ENCODE measurements at regions not wholly inside any gene's neighbourhood (a gene's known extent, or its start where the extent isn't known, plus 50 kb on each side); places are given as distances from the start of the nearest gene placed in this dataset.
"Not testable (repeated sequence)": the region's sequence is repeated elsewhere in the genome, so short reads cannot be mapped to it uniquely, and the experiment has no call there.

DNA sequence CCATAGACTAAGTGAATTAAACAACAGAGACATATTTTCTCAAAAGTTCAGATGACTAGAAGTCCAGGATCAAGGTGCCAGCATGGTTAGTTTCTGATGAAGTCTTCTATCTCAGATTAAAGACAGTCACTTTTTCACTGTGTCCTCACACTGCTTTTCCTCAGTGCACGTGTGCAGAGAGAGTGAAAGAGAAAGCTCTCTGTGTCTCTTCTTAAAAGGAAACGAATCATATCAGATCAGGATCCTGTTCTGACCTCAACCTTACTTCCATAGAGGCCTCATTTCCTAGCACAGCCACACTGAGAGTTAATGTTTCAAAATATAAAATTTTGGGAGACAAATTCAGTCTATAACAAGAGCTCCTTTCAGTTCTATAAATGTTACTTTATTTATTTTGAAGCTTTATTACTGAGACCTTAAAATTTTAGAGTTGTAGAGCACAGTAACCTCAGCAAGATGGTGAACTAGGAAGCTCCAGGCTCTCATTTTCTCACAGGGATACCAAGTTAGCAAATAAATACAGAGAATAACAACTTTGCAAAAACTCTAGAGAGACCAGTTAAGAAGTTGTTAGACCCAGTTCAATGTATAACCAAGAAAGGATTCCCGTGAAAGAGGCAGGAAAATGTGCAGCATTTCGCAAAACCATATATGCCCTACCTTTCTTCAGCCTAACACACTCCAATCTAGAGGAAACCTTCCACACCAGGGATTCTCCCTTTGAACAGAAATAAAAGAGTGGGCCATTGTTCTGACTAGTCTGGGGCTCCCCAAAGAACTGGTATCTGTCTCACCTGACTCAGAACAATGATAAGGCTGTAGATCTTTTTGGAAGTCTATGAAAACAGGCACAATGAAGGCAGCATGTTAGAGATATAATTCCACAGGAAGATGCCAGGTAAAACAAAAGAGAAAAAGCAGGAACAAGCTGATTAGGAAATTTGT, 372.2 kb downstream of the MRPL39 start:
- DNase-seq (ENCODE audit: low spot score): no peak

- no peak for DNase-seq (ENCODE audit: low spot score)
These were observed 386.3 kb downstream of the MRPL39 start for GRCh38 chr21:25220954-25221353.

DNA sequence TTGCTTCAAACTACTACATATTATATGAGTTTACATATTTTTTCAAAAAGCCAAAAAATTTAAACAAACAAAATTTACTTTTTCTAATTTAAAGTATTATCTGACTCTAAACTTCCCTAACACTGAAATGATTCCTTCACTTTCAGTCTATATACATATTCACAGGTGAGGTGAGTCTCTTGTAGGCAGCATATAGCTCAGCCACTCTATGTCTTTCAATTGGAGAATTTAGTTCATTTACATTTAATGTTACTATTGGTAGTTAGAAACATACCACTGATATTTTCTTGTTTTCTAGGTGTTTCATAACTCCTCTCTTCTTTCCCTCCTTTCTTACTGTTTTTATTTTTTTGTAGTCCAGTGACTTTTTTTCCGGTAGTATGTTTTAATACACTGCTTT, 387.1 kb downstream of the MRPL39 start:
- no peak for DNase-seq (ENCODE audit: low spot score)

DNA sequence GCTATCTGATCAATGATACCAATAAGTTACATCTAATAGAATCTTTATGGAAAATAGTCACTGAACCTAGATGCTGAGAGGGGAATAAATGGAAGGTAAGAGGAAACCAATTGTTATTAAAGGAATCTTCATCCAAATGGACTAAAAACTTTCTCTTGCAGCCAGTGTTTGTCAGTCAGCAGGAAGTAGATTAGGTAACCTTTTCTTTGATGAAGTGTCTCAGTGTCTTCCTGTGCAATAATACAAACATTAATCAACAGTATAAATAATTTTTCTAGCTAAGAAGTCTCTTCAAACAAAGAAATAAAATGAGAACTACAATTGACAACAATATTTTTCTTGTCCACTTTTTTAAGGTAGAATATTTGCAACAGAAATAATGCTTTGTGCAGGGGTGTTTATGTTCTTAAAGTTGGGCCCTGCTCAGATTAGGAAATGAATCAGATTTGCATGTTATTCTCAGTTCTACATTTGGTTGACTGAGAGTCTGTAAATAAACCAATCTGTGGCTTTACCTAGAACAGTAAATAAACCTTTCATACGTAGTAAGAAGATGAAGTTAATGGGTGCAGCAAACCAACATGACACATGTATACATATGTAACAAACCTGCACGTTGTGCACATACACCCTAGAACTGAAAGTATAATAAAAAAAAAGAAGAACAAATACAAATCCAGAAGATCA, 391.4 kb downstream of the MRPL39 start:
- DNase-seq (ENCODE audit: low spot score): no peak

DNA sequence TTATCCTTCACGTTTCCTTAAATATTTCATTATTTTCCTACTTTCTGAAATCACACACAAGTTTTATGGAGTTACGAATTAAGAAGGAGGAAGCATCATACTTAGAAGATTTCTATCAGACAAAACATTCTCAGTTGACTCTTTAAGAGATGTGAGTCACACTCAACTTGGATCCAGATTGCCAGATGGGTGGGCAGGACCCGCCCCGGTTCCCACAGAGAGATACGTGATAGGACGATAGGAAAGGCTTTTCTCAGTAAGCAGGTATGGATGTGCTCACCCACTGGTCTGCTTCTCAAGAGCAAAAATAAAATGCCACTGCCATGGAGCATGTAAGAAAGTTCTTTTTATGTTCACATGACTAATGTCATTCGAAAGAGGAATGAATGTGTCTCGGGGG, 392.6 kb downstream of the MRPL39 start:
- DNase-seq (ENCODE audit: low spot score): no peak

GRCh38 chr21:25199944-25200343, 407.3 kb downstream of the MRPL39 start:
- no peak for DNase-seq (ENCODE audit: low spot score)

DNA sequence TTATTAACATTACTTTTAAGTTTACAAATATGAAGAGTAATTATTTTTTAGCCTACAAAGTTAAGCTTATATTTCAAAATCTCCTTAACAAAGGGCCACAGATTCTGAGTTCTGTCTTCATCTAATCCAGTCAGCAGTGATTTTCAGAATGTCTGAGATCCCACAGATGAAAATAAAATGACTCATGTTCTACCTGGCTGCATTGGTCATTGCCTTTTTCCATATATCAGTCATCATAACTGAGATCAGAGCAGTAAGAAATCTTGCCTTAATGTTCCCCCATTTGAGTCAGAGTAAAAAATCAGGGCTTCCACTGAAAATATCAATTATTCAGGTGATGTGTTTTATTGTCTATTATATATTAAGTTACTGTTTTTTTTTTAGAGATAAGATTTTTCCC, 416.1 kb downstream of the MRPL39 start:
- no peak for DNase-seq (ENCODE audit: low spot score)

- DNase-seq (ENCODE audit: low spot score): no peak
These were observed 417.8 kb downstream of the MRPL39 start for GRCh38 chr21:25189497-25189896.

GRCh38 chr21:25188677-25189079, 418.6 kb downstream of the MRPL39 start:
- DNase-seq (ENCODE audit: low spot score): no peak

DNA sequence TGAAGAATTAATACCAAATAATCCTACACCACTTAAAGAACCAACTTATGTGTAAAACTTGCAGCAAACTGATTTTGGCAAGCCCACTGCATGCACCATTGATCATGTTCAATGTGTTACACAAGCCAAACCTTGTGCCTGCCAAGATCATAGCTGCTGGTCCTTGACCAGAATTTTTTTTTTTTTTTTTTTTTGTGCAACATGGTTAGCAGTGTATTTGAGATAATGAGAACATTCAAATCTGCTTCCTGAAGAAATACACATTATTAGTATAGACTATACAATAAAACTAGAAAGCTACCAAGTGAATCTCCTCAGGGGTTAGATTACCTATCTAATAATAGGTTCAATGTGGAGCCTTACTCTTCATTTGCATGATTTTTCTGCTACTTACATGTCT, 421.0 kb downstream of the MRPL39 start:
- DNase-seq (ENCODE audit: low spot score): no peak

DNA sequence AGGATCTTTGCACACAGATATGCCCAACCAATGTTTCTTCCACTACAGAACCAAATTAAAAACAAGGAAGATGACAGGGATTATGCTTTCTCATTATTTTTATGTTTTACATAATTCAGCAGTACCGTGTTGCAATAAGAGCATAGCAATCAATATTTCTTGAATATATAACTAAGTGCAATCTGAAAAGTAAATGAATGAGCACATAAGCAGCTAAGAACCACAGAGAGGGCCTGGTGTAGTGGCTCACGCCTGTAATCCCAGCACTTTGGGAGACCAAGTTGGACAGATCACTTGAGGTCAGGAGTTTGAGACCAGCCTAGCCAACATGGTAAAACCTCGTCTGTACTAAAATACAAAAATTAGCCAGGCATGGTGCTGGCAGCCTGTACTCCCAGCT, 423.7 kb downstream of the MRPL39 start:
- DNase-seq (ENCODE audit: low spot score): no peak

- not testable (repeated sequence) for DNase-seq (ENCODE audit: low spot score)
These were observed 425.6 kb downstream of the MRPL39 start for GRCh38 chr21:25181690-25182089.

DNA sequence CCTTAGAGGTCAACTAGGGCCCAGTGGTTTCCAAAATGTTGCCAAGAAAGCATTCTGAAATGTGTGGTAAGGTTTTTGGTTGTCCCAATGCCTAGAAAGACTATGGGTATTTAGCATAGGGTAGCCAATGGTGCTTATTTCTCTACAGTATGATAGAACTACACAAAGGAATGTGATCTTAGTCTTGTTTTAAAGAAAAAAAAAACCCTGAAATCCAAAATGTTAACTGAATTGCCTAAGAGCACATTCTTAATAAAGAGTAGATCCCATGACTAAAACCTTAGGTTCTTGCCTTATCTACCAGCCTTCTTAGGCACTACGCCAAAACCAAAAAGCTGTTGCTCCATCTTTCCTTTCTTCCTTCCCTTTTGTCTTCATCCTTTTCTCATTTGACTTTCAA, 428.2 kb downstream of the MRPL39 start:
- DNase-seq (ENCODE audit: low spot score): no peak

DNA sequence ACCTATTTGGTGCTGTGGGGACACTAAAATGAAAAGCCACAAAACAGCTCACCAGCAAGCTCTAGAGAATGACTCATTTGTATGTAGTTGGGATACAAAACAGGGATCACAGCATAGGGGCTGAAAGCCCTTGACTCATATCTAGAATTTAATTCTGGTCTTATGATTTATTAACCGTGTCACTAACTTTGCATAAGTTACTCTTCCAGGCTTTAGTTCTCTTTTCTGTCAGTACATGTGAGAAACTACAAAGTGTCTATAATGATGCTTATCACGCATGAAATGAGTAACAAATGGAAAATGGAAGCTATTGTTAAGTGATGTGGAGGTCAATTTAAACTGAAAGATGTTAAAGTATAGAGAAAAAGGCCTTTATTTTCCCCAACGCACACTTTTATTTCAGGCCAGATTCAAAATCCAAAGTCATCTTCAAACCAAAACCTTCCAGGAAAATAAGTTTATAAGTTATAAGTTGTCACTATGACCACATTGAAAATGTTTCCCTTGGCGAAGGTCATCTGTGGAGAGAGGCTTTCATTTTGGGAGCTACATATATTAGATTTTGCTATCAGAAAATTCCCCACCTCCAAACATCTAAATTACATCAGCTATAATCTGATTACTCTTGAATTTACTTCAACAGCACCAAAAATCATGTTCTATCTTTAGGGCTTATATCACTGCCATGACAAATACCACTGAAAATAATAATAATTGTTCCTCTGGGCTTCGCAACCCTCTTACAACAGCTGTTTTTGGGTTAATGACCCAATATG, 430.5 kb downstream of the MRPL39 start:
- DNase-seq (ENCODE audit: low spot score): no peak

DNA sequence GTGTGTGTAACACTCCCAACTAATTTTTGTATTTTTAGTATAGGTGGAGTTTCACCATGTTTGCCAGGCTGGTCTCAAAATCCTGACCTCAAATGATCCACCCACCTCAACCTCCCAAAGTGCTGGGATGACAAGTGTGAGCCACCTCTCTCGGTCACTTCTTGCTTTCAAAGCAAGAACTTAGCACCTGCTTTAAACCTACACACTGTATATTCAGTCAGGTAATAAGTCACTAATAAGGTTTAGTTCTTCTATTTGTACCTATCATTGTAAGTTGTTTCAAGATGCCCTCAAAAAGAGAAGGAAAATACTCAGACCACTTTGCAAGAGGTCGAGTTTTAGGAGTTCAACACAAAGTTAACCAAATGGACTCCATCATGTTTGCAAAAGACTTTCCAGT, 431.3 kb downstream of the MRPL39 start:
- no peak for DNase-seq (ENCODE audit: low spot score)

GRCh38 chr21:25171438-25171837, 435.8 kb downstream of the MRPL39 start:
- no peak for DNase-seq (ENCODE audit: low spot score)

DNA sequence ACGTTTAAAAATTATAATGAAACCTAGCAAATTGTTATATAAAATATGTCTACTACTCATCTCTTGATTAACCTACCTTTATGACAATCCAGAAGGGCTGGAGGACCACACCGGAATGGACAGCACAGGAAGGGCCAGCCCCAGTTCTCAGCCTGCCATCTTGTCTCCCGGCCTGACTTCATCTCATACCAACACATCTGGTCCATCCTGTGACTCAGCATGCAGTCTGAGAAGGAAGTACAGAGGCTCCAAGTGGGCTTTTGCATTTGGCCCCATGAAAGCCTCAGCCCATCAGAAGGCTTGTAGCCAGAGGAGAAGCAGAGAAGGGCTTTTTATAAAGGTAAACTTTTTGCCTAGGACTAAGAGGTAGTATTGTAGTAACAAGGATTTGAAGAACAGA, 436.6 kb downstream of the MRPL39 start:
- no peak for DNase-seq (ENCODE audit: low spot score)

GRCh38 chr21:25169370-25169769, 437.9 kb downstream of the MRPL39 start:
- no peak for DNase-seq (ENCODE audit: low spot score)

DNA sequence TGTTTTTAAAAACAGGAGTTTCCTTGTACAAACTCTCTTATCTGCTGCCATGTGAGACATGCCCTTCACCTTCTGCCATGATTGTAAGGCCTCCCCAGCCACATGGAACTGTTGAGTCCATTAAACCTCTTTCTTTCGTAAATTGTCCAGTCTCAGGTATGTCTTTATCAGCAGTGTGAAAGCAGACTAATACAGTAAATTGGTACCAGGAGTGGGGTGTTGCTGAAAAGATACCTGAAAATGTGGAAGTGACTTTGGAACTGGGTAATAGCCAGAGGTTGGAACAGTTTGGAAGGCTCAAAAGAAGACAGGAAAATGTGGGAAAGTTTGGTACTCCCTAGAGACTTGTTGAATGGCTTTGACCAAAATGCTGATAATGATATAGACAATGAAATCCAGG, 440.4 kb downstream of the MRPL39 start:
- not testable (repeated sequence) for DNase-seq (ENCODE audit: low spot score)

DNA sequence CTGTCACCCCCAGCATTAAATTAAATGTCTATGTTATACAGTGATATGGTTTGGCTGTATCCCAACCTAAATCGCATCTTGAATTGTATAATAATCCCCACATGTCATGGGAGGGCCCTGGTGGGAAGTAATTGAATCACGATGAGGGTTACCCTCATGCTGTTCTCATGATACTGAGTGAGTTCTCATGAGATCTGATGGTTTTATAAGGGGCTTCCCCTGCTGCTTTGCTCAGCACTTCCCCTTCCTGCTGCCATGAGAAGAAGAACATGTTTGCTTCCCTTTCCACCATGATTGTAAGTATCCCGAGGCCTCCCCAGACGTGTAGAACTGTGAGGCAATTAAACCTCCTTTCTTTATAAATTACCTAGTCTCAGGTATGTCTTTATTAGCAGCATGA, 445.7 kb downstream of the MRPL39 start:
- DNase-seq (ENCODE audit: low spot score): no peak

GRCh38 chr21:25155020-25155419, 452.3 kb downstream of the MRPL39 start:
- not testable (repeated sequence) for DNase-seq (ENCODE audit: low spot score)

DNA sequence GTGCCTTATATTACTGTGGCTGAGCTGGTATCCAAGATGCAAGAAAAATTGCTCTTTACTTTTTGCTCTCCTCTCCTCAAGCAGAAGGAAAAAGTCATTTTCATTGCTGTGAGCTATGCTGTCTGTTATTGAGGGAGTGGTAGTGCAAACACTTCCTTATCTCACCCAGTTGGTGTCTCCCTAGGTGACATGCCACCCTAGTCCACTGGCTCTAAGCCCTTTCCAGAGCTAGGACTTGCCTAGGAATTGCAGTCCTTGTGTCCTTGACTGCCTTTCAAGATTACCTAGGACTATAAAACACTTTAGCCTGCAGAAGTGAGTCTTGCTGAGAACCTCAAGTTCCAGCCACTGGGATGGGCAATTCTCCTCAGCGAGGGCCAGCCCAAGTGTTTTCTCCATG, 458.3 kb downstream of the MRPL39 start:
- no peak for DNase-seq (ENCODE audit: low spot score)

DNA sequence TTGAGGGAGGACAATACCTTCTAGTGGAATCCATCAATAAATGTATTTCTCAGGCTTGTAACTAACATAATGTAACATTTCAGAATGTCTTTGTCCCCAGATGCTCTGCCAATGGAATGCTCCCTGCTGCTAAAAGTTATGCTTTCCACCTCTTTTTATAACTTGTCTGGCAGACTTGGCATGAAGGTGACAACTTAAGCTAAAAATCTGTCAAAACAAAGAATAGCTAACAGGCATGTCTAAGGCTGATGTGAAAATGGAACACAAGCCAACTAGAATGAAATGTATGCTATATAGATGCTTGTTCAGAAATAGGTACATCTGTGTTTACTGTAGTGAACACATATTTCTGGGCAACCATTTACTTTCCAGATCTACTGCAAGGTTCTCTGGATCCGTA, 467.9 kb downstream of the MRPL39 start:
- DNase-seq (ENCODE audit: low spot score): no peak
